NB4 (cell line): ENCODE measurements at regions not wholly inside any gene's neighbourhood (a gene's known extent, or its start where the extent isn't known, plus 50 kb on each side); places are given as distances from the start of the nearest gene placed in this dataset.
"Not testable (repeated sequence)": the region's sequence is repeated elsewhere in the genome, so short reads cannot be mapped to it uniquely, and the experiment has no call there.

Source experiments
- CTCF ChIP-seq: IDR thresholded peaks from one replicate; pipeline ENCODE4 v1.5.1; 2012; ENCODE audit warnings: low read depth, low read length
- MAX ChIP-seq: IDR thresholded peaks from 2 replicates; pipeline ENCODE4 v1.6.1; 2011; ENCODE audit warnings: low read depth, low read length
- POLR2A ChIP-seq: IDR thresholded peaks from 2 replicates; pipeline ENCODE4 v1.6.1; 2011; ENCODE audit warnings: mild to moderate bottlenecking; ENCODE audit not compliant: insufficient read length; ENCODE audit errors: extremely low read depth

- not testable (repeated sequence) for TF ChIP-seq CTCF, POLR2A, MAX
Measured at GRCh38 chr7:106714590-106715442, 53.9 kb upstream of the CCDC71L start.
